ENCODE measurements at regions not wholly inside any gene's neighbourhood (a gene's known extent, or its start where the extent isn't known, plus 50 kb on each side); places are given as distances from the start of the nearest gene placed in this dataset.
A peak's percentile ranks its signal among the peaks of the same experiment; 100 is the strongest.

GRCh38 chr13:29937841-29938240 is 87.4 kb upstream of the UBL3 start:
- Histone ChIP-seq H3K4me3 (ENCODE audit: extremely low read depth in 1 of 4, insufficient read depth in 2 of 4, low read depth in 3 of 4, low read length in 4 of 4) (no peak overlapping the region), H3K4me1 (replicated peaks in 1 of 4; ENCODE audit: control insufficient read depth in 3 of 4, insufficient read depth in 4 of 4, low read length in 3 of 4) (peaks cover 2 to 26% (median 14%) of the 10 kb centered on the region in 4 experiments; a peak in 6 of 7 replicates), H3K27me3 (replicated peaks in 1 of 4; ENCODE audit: control insufficient read depth in 3 of 4, extremely low read depth in 1 of 4, insufficient read depth in 3 of 4, low read length in 3 of 4) (peaks cover 0 to 11% (median 8%) of the 10 kb centered on the region in 4 experiments; a peak in 3 of 7 replicates), H2BK12ac (ENCODE audit: low read depth, low read length) (no peak overlapping the region; the same call in 1 of the 2 replicates), H4K5ac (ENCODE audit: insufficient read length, low read depth, low read length) (no peak overlapping the region), H2BK120ac (replicated peaks; ENCODE audit: low read depth, low read length) (no peak overlapping the region), H3K4me2 (ENCODE audit: insufficient read depth in 1 of 2, low read depth in 2 of 2, low read length in 2 of 2) (no peak overlapping the region), H3K56ac (replicated peaks; ENCODE audit: insufficient read length, low read depth, low read length) (no peak overlapping the region), H3K23me2 (ENCODE audit: low read depth, low read length) (no peaks in the 10 kb centered on the region; the same call in 1 of the 2 replicates), H4K20me1 (replicated peaks in 1 of 2; ENCODE audit: control insufficient read depth in 1 of 2, insufficient read depth in 2 of 2, low read length in 2 of 2) (no peaks in the 10 kb centered on the region), H3K23ac (ENCODE audit: insufficient read length) (no peak overlapping the region), H3K9ac (replicated peaks in 1 of 4; ENCODE audit: extremely low read depth in 1 of 4, low read depth in 3 of 4, low read length in 3 of 4) (no peak overlapping the region), H2BK5ac (ENCODE audit: low read depth, low read length) (no peak overlapping the region), H3K79me2 (ENCODE audit: control insufficient read depth in 1 of 2, insufficient read depth in 2 of 2, low read length in 2 of 2) (no peaks in the 10 kb centered on the region), H2BK20ac (ENCODE audit: low read length) (no peak overlapping the region), H3K14ac (ENCODE audit: insufficient read length) (no peak overlapping the region), H3K27ac (ENCODE audit: low read depth, low read length) (no peak overlapping the region), H4K91ac (replicated peaks; ENCODE audit: insufficient read length, low read length) (no peak overlapping the region), H3K18ac (ENCODE audit: extremely low read depth, low read length) (no peak overlapping the region), H3K4ac (replicated peaks; ENCODE audit: insufficient read length, low read depth, low read length) (no peak overlapping the region), H3K36me3 (ENCODE audit: control insufficient read depth in 2 of 4, insufficient read depth in 4 of 4, low read length in 3 of 4) (no peaks in the 10 kb centered on the region), H3K9me3 (ENCODE audit: insufficient read depth in 2 of 2, low read depth in 1 of 2, low read length in 1 of 2) (no peaks in the 10 kb centered on the region), H4K8ac (ENCODE audit: extremely low read depth, insufficient read depth, low read length) (no peak overlapping the region), H2AK5ac (ENCODE audit: low read depth, low read length) (no peak overlapping the region), H3K79me1 (ENCODE audit: low read depth, low read length) (no peaks in the 10 kb centered on the region), H2BK15ac (ENCODE audit: low read length) (no peak overlapping the region), H2AFZ (ENCODE audit: low read length) (no peak overlapping the region)
- TF ChIP-seq MAX (IDR thresholded peaks at IDR 0.05) (0 out of 2 replicates have a peak, but pooled peaks have one; percentile 17), PHF8 (conservative IDR thresholded peaks at IDR 0.05; ENCODE audit: low read depth, low read length) (no peak), TCF12 (IDR thresholded peaks at IDR 0.05; ENCODE audit: low read depth, low read length) (no peak), SIN3A (conservative IDR thresholded peaks at IDR 0.05 in 1 of 2, IDR thresholded peaks at IDR 0.05 in 1 of 2; ENCODE audit: low read depth in 1 of 2, low read length in 2 of 2) (no peak), RAD21 (IDR thresholded peaks at IDR 0.05 in 1 of 2, conservative IDR thresholded peaks at IDR 0.05 in 1 of 2; ENCODE audit: low read depth in 2 of 2, low read length in 2 of 2) (peak in 1 of 2 experiments; percentile 32; a peak in 2 of 4 replicates), CTCF (IDR thresholded peaks at IDR 0.05; ENCODE audit: control extremely low read depth in 1 of 3, insufficient read depth in 1 of 3, low read depth in 1 of 3, low read length in 3 of 3) (peak in 1 of 3 experiments; percentile 4; a peak in 1 of 4 replicates), GABPA (IDR thresholded peaks at IDR 0.05; ENCODE audit: borderline replicate concordance, insufficient read depth, low read length) (no peak), TEAD4 (IDR thresholded peaks at IDR 0.05; ENCODE audit: low read depth, low read length) (no peak)
- FAIRE-seq, result no peak
- WGBS, 2 experiments (ENCODE audit: extremely low coverage in 1 of 2, insufficient coverage in 1 of 2, insufficient read length in 1 of 2, insufficient replicate concordance in 2 of 2, low coverage in 1 of 2, low lambda C conversion rate in 2 of 2, missing lambda C conversion rate in 1 of 2), result 77% methylated on average over 4 of the region's 4 CpGs; no CpG with 5 or more reads in 1 of the 2 experiments
- CTCF ChIA-PET (ENCODE audit: partially characterized antibody), result interaction anchor here (0.8 to 11.0 kb wide), 4 partner anchors 11 to 175 kb away, joined by 4 to 97 read pairs (median 8); no protein-coding TSS in a partner anchor
- no peak for DNase-seq (ENCODE audit: low read depth in 1 of 2, low spot score in 2 of 2)
- POLR2A ChIA-PET (ENCODE audit: partially characterized antibody), result no interaction called here
